Left renal pelvis (tissue), 4 donors: ENCODE measurements at regions not wholly inside any gene's neighbourhood (a gene's known extent, or its start where the extent isn't known, plus 50 kb on each side); places are given as distances from the start of the nearest gene placed in this dataset.

Source experiments
- DNase-seq, 4 donors: peaks; one replicate each; pipeline ENCODE4 v3.0.0-alpha.2; 2013; ENCODE audit warnings: low read depth in 4 of 4, low spot score in 3 of 4

- no peak for DNase-seq
These were observed 145.3 kb downstream of the FAM83B start for GRCh38 chr6:54991761-54992330.

- DNase-seq, result no peak
These were observed 146.2 kb downstream of the FAM83B start for GRCh38 chr6:54992789-54993188.

GRCh38 chr6:54993294-54993693 is 146.7 kb downstream of the FAM83B start:
- DNase-seq, result no peak

- no peak for DNase-seq
These were observed 147.4 kb downstream of the FAM83B start for GRCh38 chr6:54993948-54994347.

GRCh38 chr6:54998576-54998975 is 152.0 kb downstream of the FAM83B start:
- no peak for DNase-seq

- no peak for DNase-seq
These were observed 157.3 kb downstream of the FAM83B start for GRCh38 chr6:55003719-55004430.

GRCh38 chr6:55009131-55009530 is 162.6 kb downstream of the FAM83B start:
- no peak for DNase-seq

GRCh38 chr6:55011034-55011433 is 163.3 kb upstream of the HCRTR2 start:
- no peak for DNase-seq

- DNase-seq, result no peak
These were observed 161.9 kb upstream of the HCRTR2 start for GRCh38 chr6:55012454-55012853.

GRCh38 chr6:55014321-55015088 is 159.8 kb upstream of the HCRTR2 start:
- DNase-seq, result no peak

- DNase-seq, result no peak
These were observed 158.1 kb upstream of the HCRTR2 start for GRCh38 chr6:55016261-55016660.

- DNase-seq, result no peak
These were observed 156.6 kb upstream of the HCRTR2 start for GRCh38 chr6:55017555-55018300.

- DNase-seq, result no peak
These were observed 154.7 kb upstream of the HCRTR2 start for GRCh38 chr6:55019591-55019990.

- no peak for DNase-seq
These were observed 151.1 kb upstream of the HCRTR2 start for GRCh38 chr6:55023230-55023629.

GRCh38 chr6:55033016-55033546 is 141.2 kb upstream of the HCRTR2 start:
- no peak for DNase-seq

- DNase-seq, result no peak
These were observed 139.6 kb upstream of the HCRTR2 start for GRCh38 chr6:55034752-55035151.

- DNase-seq, result no peak
These were observed 134.0 kb upstream of the HCRTR2 start for GRCh38 chr6:55040102-55040848.

- DNase-seq, result no peak
These were observed 127.4 kb upstream of the HCRTR2 start for GRCh38 chr6:55046869-55047422.

- DNase-seq, result no peak
These were observed 126.8 kb upstream of the HCRTR2 start for GRCh38 chr6:55047451-55048044.

- no peak for DNase-seq
These were observed 124.4 kb upstream of the HCRTR2 start for GRCh38 chr6:55049866-55050265.
